GM12878 (cell line): ENCODE measurements at regions not wholly inside any gene's neighbourhood (a gene's known extent, or its start where the extent isn't known, plus 50 kb on each side); places are given as distances from the start of the nearest gene placed in this dataset.

Source experiments
- ATAC-seq: fragments of 200-7000 bp; cut with Tn5 transposase; 3 replicates; pipeline ENCODE4 v1.9.1; 2020; ENCODE audit warnings: mild to moderate bottlenecking, moderate library complexity
- BruUV-seq: library from RNA; stranded (reverse); fragments of 400-500 nt; replicated peaks from 2 replicates; lab custom pipeline; 2021; lab: Mats Ljungman, UMichigan
- CTCF ChIA-PET: fragments of 300-600 bp; sonication (Branson Sonifier 250); formaldehyde crosslinking; extraction: SDS; loops from one replicate; lab custom pipeline; 2021; ENCODE audit warnings: inconsistent platforms; lab: Yijun Ruan, JAX
- POLR2A ChIA-PET: fragments of 350-600 bp; formaldehyde crosslinking; extraction: SDS; loops from one replicate; lab custom pipeline; 2021; ENCODE audit warnings: inconsistent platforms; lab: Charles Lee
- RAD21 ChIA-PET: fragments of 300-600 bp; sonication (Branson Sonifier 250); formaldehyde crosslinking; loops from one replicate; lab custom pipeline; 2023; ENCODE audit warnings: antibody characterized with exemption; ENCODE audit not compliant: unreplicated experiment; lab: Charles Lee
- SMC1A ChIA-PET: fragments of 300-600 bp; sonication (Branson Sonifier 250); formaldehyde crosslinking; loops from one replicate; lab custom pipeline; 2023; ENCODE audit not compliant: unreplicated experiment, uncharacterized antibody; lab: Charles Lee
- DNase-seq: peaks from one replicate; pipeline ENCODE4 v3.0.0-alpha.2; 2011; ENCODE audit warnings: low read depth, low spot score
- FAIRE-seq: peaks from 3 replicates; lab custom pipeline; 2011; peaks lifted over from hg19 to GRCh38; lab: Jason Lieb, UNC
- H2AFZ ChIP-seq: 2 replicates; pipeline ENCODE4 v1.6.0; 2011; ENCODE audit warnings: low read depth, low read length, control low read depth; ENCODE audit not compliant: control insufficient read depth
- H3K27ac ChIP-seq: 2 replicates; pipeline ENCODE4 v1.5.1; 2011; ENCODE audit warnings: control low read depth; ENCODE audit not compliant: control insufficient read depth, insufficient read depth
- H3K27me3 ChIP-seq, 2 experiments: replicated peaks in 1 of 2; 2 replicates each; pipeline versions ENCODE4 v1.6.0 to v1.6.1; 2011; ENCODE audit warnings: low read length in 1 of 2; ENCODE audit not compliant: control insufficient read depth in 2 of 2, insufficient read depth in 2 of 2
- H3K36me3 ChIP-seq, 2 experiments: 2 replicates each; pipeline ENCODE4 v1.5.1; 2011; ENCODE audit warnings: low read length in 1 of 2; ENCODE audit not compliant: control insufficient read depth in 2 of 2, insufficient read depth in 2 of 2
- H3K4me1 ChIP-seq: 2 replicates; pipeline ENCODE4 v1.6.1; 2011; ENCODE audit warnings: mild to moderate bottlenecking, low read length, moderate library complexity, mixed read lengths; ENCODE audit not compliant: control insufficient read depth, insufficient read depth
- H3K4me2 ChIP-seq: 2 replicates; pipeline ENCODE4 v1.6.0; 2011; ENCODE audit warnings: control low read depth; ENCODE audit not compliant: control insufficient read depth, insufficient read depth
- H3K4me3 ChIP-seq: fragments of 200-600 bp; sonication (generic); 2 replicates; pipeline ENCODE4 v1.5.1; 2016
- H3K79me2 ChIP-seq: 2 replicates; pipeline ENCODE4 v1.6.0; 2011; ENCODE audit warnings: low read length; ENCODE audit not compliant: control insufficient read depth, insufficient read depth
- H3K9ac ChIP-seq: 2 replicates; pipeline ENCODE4 v1.8.0; 2011; ENCODE audit warnings: low read length, control low read depth, mixed read lengths; ENCODE audit not compliant: control insufficient read depth, insufficient read depth
- H3K9me3 ChIP-seq: replicated peaks from 3 replicates; pipeline ENCODE4 v1.5.1; 2011; ENCODE audit warnings: mild to moderate bottlenecking, low read length; ENCODE audit not compliant: control insufficient read depth, insufficient read depth
- H4K20me1 ChIP-seq: 2 replicates; pipeline ENCODE4 v1.6.0; 2011; ENCODE audit not compliant: control insufficient read depth, insufficient read depth
- CEBPZ ChIP-seq: fragments of 150-350 bp; IDR thresholded peaks from 2 replicates; pipeline ENCODE4 v1.6.1; 2016; ENCODE audit warnings: low read depth, low read length
- GATAD2B ChIP-seq: fragments of 450-650 bp; conservative IDR thresholded peaks from 2 replicates; pipeline ENCODE4 v1.6.1; 2017; ENCODE audit warnings: low read depth, mild to moderate bottlenecking, moderate library complexity
- HDGF ChIP-seq: fragments of 450-650 bp; IDR thresholded peaks from 2 replicates; pipeline ENCODE4 v1.6.1; 2016; ENCODE audit warnings: antibody characterized with exemption
- MEF2B ChIP-seq: fragments of 450-650 bp; IDR thresholded peaks from 2 replicates; pipeline ENCODE4 v1.6.1; 2018; ENCODE audit warnings: mild to moderate bottlenecking, moderate library complexity; ENCODE audit not compliant: partially characterized antibody, poor library complexity, severe bottlenecking
- MYC ChIP-seq: IDR thresholded peaks from 2 replicates; pipeline ENCODE4 v1.6.1; 2011; ENCODE audit warnings: mild to moderate bottlenecking, low read length, moderate library complexity, inconsistent platforms; ENCODE audit not compliant: insufficient read depth, insufficient replicate concordance, insufficient read length, severe bottlenecking
- NFYB ChIP-seq: IDR thresholded peaks from 2 replicates; pipeline ENCODE4 v1.6.1; 2011; ENCODE audit warnings: low read depth, mild to moderate bottlenecking, low read length, improper control_type of control experiment, moderate library complexity; ENCODE audit not compliant: insufficient read depth
- NKRF ChIP-seq: fragments of 450-650 bp; conservative IDR thresholded peaks from 2 replicates; pipeline ENCODE4 v1.6.1; 2017; ENCODE audit warnings: mild to moderate bottlenecking, moderate library complexity
- NR2C2 ChIP-seq: IDR thresholded peaks from 2 replicates; pipeline ENCODE4 v1.6.1; 2011; ENCODE audit warnings: borderline replicate concordance, low read depth; ENCODE audit not compliant: control insufficient read depth, insufficient read length
- NRF1 ChIP-seq: conservative IDR thresholded peaks from 2 replicates; pipeline ENCODE4 v1.6.1; 2011; ENCODE audit warnings: mild to moderate bottlenecking, low read depth, low read length, improper control_type of control experiment
- PAX8 ChIP-seq: fragments of 450-650 bp; IDR thresholded peaks from 2 replicates; pipeline ENCODE4 v1.6.1; 2017; ENCODE audit warnings: mild to moderate bottlenecking, moderate library complexity
- POLR2AphosphoS5 ChIP-seq: IDR thresholded peaks from 2 replicates; pipeline ENCODE4 v1.6.1; 2011; ENCODE audit warnings: mild to moderate bottlenecking, low read length, inconsistent platforms
- RAD21 ChIP-seq: IDR thresholded peaks from 2 replicates; pipeline ENCODE4 v1.6.1; 2011; ENCODE audit warnings: mild to moderate bottlenecking, low read depth, low read length, moderate library complexity; ENCODE audit not compliant: insufficient read depth
- SMAD1 ChIP-seq: fragments of 450-650 bp; IDR thresholded peaks from 2 replicates; pipeline ENCODE4 v1.6.1; 2018; ENCODE audit warnings: mild to moderate bottlenecking, low read depth; ENCODE audit not compliant: partially characterized antibody
- ZBTB40 ChIP-seq: fragments of 450-650 bp; IDR thresholded peaks from 2 replicates; pipeline ENCODE4 v1.6.1; 2016; ENCODE audit warnings: mild to moderate bottlenecking, moderate library complexity, borderline replicate concordance
- WGBS: methylation state at CpG from one replicate; pipeline ENCODE4 v1.1.6; 2016; ENCODE audit warnings: low lambda C conversion rate; ENCODE audit not compliant: insufficient replicate concordance, insufficient coverage; ENCODE audit errors: missing lambda C conversion rate; 5-methylcytosine and 5-hydroxymethylcytosine counted together
- in situ Hi-C: fragments of 300-500 bp; cut with MboI; formaldehyde crosslinking; loops from 9 replicates; pipeline ENCODE4 v1.14.3; 2018; ENCODE audit warnings: mixed read lengths
- intact Hi-C: fragments of 100-400 bp; cut with micrococcal nuclease; formaldehyde crosslinking; loops from one replicate; pipeline ENCODE4 v1.14.2; 2022; ENCODE audit not compliant: unreplicated experiment

GRCh38 chr12:131500564-131500963, 210.3 kb upstream of the SFSWAP start:
- SMC1A ChIA-PET, result no interaction called here
- TF ChIP-seq PAX8 (no peak), NR2C2 (no peak), MEF2B (no peak), HDGF (no peak), SMAD1 (no peak), POLR2AphosphoS5 (no peak), MYC (no peak), NKRF (no peak), NFYB (no peak), CEBPZ (no peak), ZBTB40 (no peak), NRF1 (no peak), RAD21 (no peak), GATAD2B (no peak)

More at GRCh38 chr12:131500564-131500963, 210.3 kb upstream of the SFSWAP start:
- H3K4me3 ChIP-seq, result no peak overlapping the region
- no peaks in the 10 kb centered on the region for H3K27me3 ChIP-seq
- BruUV-seq, result no TSS peak
- no peaks in the 10 kb centered on the region for H3K79me2 ChIP-seq
- H3K36me3 ChIP-seq, result no peaks in the 10 kb centered on the region
- in situ Hi-C loops (no loop called here), intact Hi-C loops (no loop called here)
- no peaks in the 10 kb centered on the region for H3K9me3 ChIP-seq
- DNase-seq (no peak), FAIRE-seq (no peak), ATAC-seq (no peak)
- ChIA-PET CTCF (no interaction called here), RAD21 (no interaction called here), POLR2A (no interaction called here)
- no peak overlapping the region for H2AFZ ChIP-seq
- H3K27ac ChIP-seq, result no peak overlapping the region
- H3K4me2 ChIP-seq, result no peak overlapping the region
- no peaks in the 10 kb centered on the region for H4K20me1 ChIP-seq
- 61% methylated on average over 10 of the region's 10 CpGs for WGBS
- peaks cover 10% of the 10 kb centered on the region for H3K4me1 ChIP-seq
- no peak overlapping the region for H3K9ac ChIP-seq
